ENCODE measurements at regions not wholly inside any gene's neighbourhood (a gene's known extent, or its start where the extent isn't known, plus 50 kb on each side); places are given as distances from the start of the nearest gene placed in this dataset.
"Not testable (repeated sequence)": the region's sequence is repeated elsewhere in the genome, so short reads cannot be mapped to it uniquely, and the experiment has no call there.

- no peak for DNase-seq
These were observed 239.2 kb downstream of the ADGRD1 start for GRCh38 chr12:131192951-131193350.

- DNase-seq, result no peak
These were observed 240.5 kb downstream of the ADGRD1 start for GRCh38 chr12:131194166-131194565.

GRCh38 chr12:131195796-131196195 is 242.1 kb downstream of the ADGRD1 start:
- no peak for DNase-seq

GRCh38 chr12:131196220-131196619 is 242.5 kb downstream of the ADGRD1 start:
- DNase-seq, result no peak

GRCh38 chr12:131197490-131197889 is 243.8 kb downstream of the ADGRD1 start:
- no peak for DNase-seq

GRCh38 chr12:131199221-131199620 is 245.5 kb downstream of the ADGRD1 start:
- no peak for DNase-seq

GRCh38 chr12:131201912-131202311 is 248.2 kb downstream of the ADGRD1 start:
- DNase-seq, result not testable (repeated sequence)

- no peak for DNase-seq
These were observed 249.1 kb downstream of the ADGRD1 start for GRCh38 chr12:131202592-131203378.

GRCh38 chr12:131203666-131204415 is 250.1 kb downstream of the ADGRD1 start:
- no peak for DNase-seq

GRCh38 chr12:131204416-131205274 is 250.9 kb downstream of the ADGRD1 start:
- no peak for DNase-seq

- not testable (repeated sequence) for DNase-seq
These were observed 251.7 kb downstream of the ADGRD1 start for GRCh38 chr12:131205275-131205933.

- not testable (repeated sequence) for DNase-seq
These were observed 253.1 kb downstream of the ADGRD1 start for GRCh38 chr12:131206630-131207299.

DNA sequence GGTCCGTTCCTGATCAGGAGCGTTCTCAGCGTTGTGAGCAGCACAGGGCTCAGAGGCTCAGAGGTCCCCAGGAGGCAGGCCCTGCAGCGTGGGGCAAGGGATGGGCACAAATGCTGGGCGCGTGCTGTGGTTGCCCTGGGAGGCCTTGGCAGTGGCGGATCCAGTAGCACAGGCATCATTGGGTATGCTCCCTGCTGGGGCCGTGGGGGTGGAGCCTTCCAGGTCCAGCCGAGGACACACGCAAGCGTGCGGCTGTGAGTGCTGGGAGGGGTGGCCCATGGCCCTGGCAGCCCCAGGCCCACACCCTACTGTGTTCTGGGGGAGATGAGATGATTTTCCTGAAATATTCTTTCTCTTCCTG is 253.6 kb downstream of the ADGRD1 start:
- not testable (repeated sequence) for DNase-seq

DNA sequence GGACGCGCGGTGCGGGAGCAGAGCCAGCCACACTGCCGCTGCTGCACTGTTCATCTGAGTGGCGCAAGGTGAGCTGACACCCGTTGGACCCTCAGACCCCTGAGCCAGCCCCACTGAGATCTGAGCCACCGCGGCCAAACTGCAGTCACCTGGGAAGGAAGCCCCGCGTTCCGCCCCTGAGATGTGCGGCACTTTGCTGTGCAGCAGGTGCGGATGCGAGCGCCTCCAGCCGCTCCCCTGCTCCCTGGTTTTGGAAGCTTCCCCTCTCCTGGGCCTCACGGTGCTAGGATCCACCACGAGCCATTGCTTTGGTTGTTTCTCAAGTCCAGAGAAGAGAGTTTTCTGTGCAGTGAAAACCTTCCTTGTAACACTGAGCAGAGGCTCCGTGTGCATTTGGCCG is 254.1 kb downstream of the ADGRD1 start:
- not testable (repeated sequence) for DNase-seq

- DNase-seq, result no peak
These were observed 254.7 kb downstream of the ADGRD1 start for GRCh38 chr12:131208425-131208824.

DNA sequence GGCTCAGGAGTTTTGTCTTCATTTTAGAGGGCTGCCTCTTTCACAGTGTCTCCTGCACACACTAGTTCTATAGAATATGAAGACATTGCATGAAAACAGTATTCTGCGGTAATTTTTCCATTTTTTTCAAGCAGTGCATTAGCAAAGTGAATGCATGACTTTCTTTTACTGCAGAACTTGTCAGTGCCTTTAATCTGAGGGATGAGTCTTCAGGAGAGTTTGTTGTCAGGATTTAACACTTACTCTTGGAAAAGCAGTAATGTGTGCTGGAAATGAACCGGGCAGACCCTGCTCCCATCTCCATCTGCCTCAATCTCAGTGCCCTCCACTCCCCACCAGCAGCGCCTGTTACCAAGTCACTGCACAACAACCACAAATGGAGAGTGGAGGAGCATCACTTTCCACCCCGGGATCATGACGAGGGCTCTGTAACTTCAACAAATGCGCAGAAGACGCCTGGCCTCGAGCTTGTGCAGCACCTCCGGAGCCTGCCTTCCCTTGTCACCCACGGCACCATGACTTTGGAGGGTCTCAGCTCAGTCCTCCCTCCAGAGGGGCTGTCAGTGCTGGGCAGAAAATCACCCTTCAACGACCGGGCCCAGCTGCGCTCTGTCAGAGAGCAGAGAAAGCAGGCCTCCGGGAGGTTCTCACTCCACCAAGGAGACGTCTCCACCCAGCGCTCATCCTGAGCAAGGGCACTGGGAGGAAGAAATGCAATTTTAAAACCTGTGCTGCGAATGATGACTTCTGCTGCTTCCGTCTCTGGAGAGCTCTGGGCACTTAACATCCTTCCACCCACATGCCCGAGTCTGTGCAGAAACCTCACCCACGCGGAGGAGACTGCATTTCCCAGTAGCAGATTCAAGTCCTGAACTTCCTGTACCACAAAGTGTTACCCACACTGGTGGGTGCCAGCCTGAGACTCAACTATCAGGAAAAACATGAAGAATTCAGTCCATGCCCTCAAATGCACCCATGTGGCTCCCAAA is 255.7 kb downstream of the ADGRD1 start:
- DNase-seq, result no peak

GRCh38 chr12:131210506-131211339 is 257.0 kb downstream of the ADGRD1 start:
- DNase-seq, result no peak

DNA sequence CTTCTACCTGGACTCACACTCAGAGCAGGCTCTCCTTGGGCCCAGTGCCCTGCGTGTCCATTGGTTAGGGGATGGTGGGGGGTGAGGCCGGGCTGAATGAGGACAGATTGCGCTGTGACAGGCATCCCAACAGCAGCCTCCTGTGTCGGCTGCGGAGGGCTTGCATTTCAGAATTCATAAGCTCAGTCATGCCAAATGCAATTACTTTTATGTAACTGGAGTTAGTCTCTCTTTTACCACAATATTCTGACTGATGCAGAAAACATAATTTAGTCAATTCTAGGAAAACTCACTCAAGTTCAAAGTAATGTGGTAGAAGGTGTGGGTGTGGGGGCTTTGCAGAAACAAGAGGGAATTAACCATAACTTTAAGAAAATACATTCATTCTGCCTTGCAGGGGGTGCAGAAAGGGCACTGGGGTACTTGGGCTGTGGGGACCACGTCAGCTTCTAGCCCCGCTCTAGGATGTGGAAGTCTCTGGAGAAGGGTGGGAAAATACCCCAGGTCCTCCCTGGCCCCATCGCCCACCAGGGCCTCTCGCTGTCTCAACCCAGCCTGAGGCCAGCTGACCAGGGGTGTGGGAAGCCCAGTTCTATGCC is 257.7 kb downstream of the ADGRD1 start:
- DNase-seq, result no peak

DNA sequence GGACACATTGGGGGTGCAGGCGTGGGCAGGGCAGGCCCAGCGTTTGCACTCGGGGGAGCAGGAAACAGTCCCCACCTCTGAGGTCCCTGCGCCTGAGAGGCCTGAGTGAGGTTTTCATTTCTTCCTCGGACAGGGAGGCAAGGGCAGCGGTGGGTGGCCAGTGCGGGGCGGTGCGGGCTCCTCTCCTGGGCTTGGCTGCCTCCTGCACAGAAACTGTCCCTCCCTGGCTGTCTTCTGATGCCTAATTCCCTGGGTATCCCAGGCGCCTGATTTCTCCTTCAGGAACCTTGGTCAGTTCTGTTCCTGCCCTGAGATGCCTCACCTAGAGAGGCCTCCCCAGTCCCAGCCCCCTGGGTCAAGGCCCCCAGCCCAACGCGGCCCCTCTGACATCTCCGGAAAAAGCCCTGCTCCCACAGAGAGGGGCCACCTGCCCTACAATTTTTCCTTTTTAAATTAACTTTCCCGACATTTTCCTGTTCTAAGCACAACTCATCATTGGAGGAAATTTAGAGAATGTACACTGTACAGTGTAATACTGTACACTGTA is 260.3 kb downstream of the ADGRD1 start:
- DNase-seq, result no peak

All from CD4-positive, alpha-beta T cell treated with Interferon alpha-2 for 1 hour (primary cell).